SU-DHL-6 (cell line): ENCODE measurements at regions not wholly inside any gene's neighbourhood (a gene's known extent, or its start where the extent isn't known, plus 50 kb on each side); places are given as distances from the start of the nearest gene placed in this dataset.

Experiments
- H2AFZ ChIP-seq: fragments of 200-600 bp; sonication (generic); 2 replicates; pipeline ENCODE4 v1.6.1; 2014; ENCODE audit warnings: low read depth, mild to moderate bottlenecking, moderate library complexity, mixed read lengths, antibody characterized with exemption, low read length; ENCODE audit not compliant: severe bottlenecking
- H3F3A ChIP-seq: fragments of 200-600 bp; shearing (Covaris generic); 2 replicates; pipeline ENCODE4 v1.6.0; 2016; ENCODE audit warnings: antibody characterized with exemption, mild to moderate bottlenecking; ENCODE audit not compliant: insufficient read depth
- H3K27ac ChIP-seq: fragments of 200-600 bp; sonication (generic); 2 replicates; pipeline ENCODE4 v1.5.1; 2016; ENCODE audit warnings: low read depth, mild to moderate bottlenecking, low read length, moderate library complexity, mixed read lengths
- H3K27me3 ChIP-seq: fragments of 200-600 bp; sonication (generic), shearing (Covaris generic); 2 replicates; pipeline ENCODE4 v1.6.0; 2014; ENCODE audit warnings: mild to moderate bottlenecking, low read length
- H3K36me3 ChIP-seq: fragments of 200-600 bp; sonication (generic); 2 replicates; pipeline ENCODE4 v1.6.1; 2014; ENCODE audit warnings: mild to moderate bottlenecking, low read length, mixed read lengths
- H3K4me2 ChIP-seq: fragments of 300-600, 200-600 bp; shearing (Covaris generic), sonication (generic); 2 replicates; pipeline ENCODE4 v1.6.0; 2014; ENCODE audit warnings: low read length, low read depth, mild to moderate bottlenecking; ENCODE audit not compliant: poor library complexity, severe bottlenecking
- H3K4me3 ChIP-seq: fragments of 200-600 bp; sonication (generic); 2 replicates; pipeline ENCODE4 v1.5.1; 2014; ENCODE audit warnings: antibody characterized with exemption, low read length, mild to moderate bottlenecking, mixed read lengths; ENCODE audit not compliant: insufficient read depth, poor library complexity, severe bottlenecking
- H3K79me2 ChIP-seq: fragments of 200-600 bp; sonication (generic); 2 replicates; pipeline ENCODE4 v1.6.1; 2014; ENCODE audit warnings: mild to moderate bottlenecking, low read length, moderate library complexity; ENCODE audit not compliant: insufficient read depth
- H3K9ac ChIP-seq: fragments of 200-600 bp; sonication (generic); 2 replicates; pipeline ENCODE4 v1.7.0; 2014; ENCODE audit warnings: mild to moderate bottlenecking, low read length
- H3K9me2 ChIP-seq: fragments of 200-600 bp; sonication (generic); replicated peaks from 2 replicates; pipeline ENCODE4 v1.6.1; 2014; ENCODE audit warnings: low read length; ENCODE audit not compliant: insufficient read depth
- H3K9me3 ChIP-seq: fragments of 200-600 bp; sonication (generic); 2 replicates; pipeline ENCODE4 v1.6.1; 2014; ENCODE audit warnings: low read length, mixed read lengths; ENCODE audit not compliant: insufficient read depth
- H4K20me1 ChIP-seq: fragments of 200-600 bp; sonication (generic); 2 replicates; pipeline ENCODE4 v1.6.1; 2014; ENCODE audit warnings: low read depth, mild to moderate bottlenecking, antibody characterized with exemption, low read length, moderate library complexity, mixed read lengths
- CTCF ChIP-seq: fragments of 200-600 bp; sonication (generic); IDR thresholded peaks from one replicate; pipeline ENCODE4 v1.5.1; 2017; ENCODE audit warnings: antibody characterized with exemption, mild to moderate bottlenecking, low read length, moderate library complexity; ENCODE audit not compliant: insufficient read depth, poor library complexity, severe bottlenecking
- EZH2phosphoT487 ChIP-seq: fragments of 200-600 bp; sonication (generic), shearing (Covaris generic); conservative IDR thresholded peaks from 2 replicates; pipeline ENCODE4 v1.6.1; 2018; ENCODE audit warnings: mild to moderate bottlenecking, antibody characterized with exemption, low read length, moderate library complexity, mixed read lengths

DNA sequence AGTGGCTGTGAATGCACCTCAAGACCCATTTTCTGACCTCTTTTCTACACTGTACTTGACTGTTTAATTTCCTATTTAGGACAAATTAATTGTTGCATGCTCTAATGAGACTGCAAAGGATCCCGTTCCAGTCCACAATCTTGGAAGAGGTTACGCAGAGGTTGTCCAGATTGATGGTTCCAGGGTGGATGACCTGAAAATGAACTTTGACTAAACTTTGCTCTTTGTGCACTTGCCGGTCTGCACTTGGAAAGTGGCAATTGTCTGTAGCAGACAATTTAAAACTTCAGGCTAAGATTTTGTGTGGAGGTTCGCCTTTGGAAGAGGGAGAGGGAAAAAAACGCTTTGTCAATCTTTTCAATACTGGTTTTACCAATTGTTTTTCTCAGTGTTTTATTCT lies 267.8 kb downstream of the TMEM161B start:
- no peak for TF ChIP-seq CTCF
- no peak for TF ChIP-seq EZH2phosphoT487
- Histone ChIP-seq H3K4me2 (no peak overlapping the region), H3K27me3 (no peaks in the 10 kb centered on the region), H3K36me3 (no peaks in the 10 kb centered on the region), H3K27ac (no peak overlapping the region), H3F3A (no peaks in the 10 kb centered on the region), H3K9me3 (no peaks in the 10 kb centered on the region), H3K9me2 (no peaks in the 10 kb centered on the region), H3K9ac (no peak overlapping the region), H2AFZ (no peak overlapping the region), H3K4me3 (no peak overlapping the region), H3K79me2 (no peaks in the 10 kb centered on the region), H4K20me1 (no peaks in the 10 kb centered on the region)

- no peaks in the 10 kb centered on the region for H3K9me2 ChIP-seq
- H3K4me2 ChIP-seq, result no peak overlapping the region
- H3K4me3 ChIP-seq, result no peak overlapping the region
- no peaks in the 10 kb centered on the region for H3K36me3 ChIP-seq
- no peaks in the 10 kb centered on the region for H3F3A ChIP-seq
- TF ChIP-seq EZH2phosphoT487 (no peak), CTCF (no peak)
- no peak overlapping the region for H3K27ac ChIP-seq
- no peaks in the 10 kb centered on the region for H4K20me1 ChIP-seq
- H3K9ac ChIP-seq, result no peak overlapping the region
- no peak overlapping the region for H2AFZ ChIP-seq
- no peaks in the 10 kb centered on the region for H3K9me3 ChIP-seq
- no peaks in the 10 kb centered on the region for H3K79me2 ChIP-seq
- H3K27me3 ChIP-seq, result no peaks in the 10 kb centered on the region
Observed at GRCh38 chr5:87997662-87998061, 271.0 kb downstream of the TMEM161B start.

- no peaks in the 10 kb centered on the region for H3K79me2 ChIP-seq
- H3K4me2 ChIP-seq, result no peak overlapping the region
- H3F3A ChIP-seq, result no peaks in the 10 kb centered on the region
- no peaks in the 10 kb centered on the region for H3K9me3 ChIP-seq
- no peak overlapping the region for H3K4me3 ChIP-seq
- H4K20me1 ChIP-seq, result no peaks in the 10 kb centered on the region
- no peak overlapping the region for H3K27ac ChIP-seq
- H3K36me3 ChIP-seq, result no peaks in the 10 kb centered on the region
- no peak overlapping the region for H3K9ac ChIP-seq
- H3K9me2 ChIP-seq, result no peaks in the 10 kb centered on the region
- TF ChIP-seq EZH2phosphoT487 (no peak), CTCF (no peak)
- no peak overlapping the region for H2AFZ ChIP-seq
- H3K27me3 ChIP-seq, result no peaks in the 10 kb centered on the region
Observed at GRCh38 chr5:87966213-87966612, 302.4 kb downstream of the TMEM161B start.

GRCh38 chr5:87954121-87954520 lies 314.5 kb downstream of the TMEM161B start:
- H4K20me1 ChIP-seq, result no peaks in the 10 kb centered on the region
- H3K79me2 ChIP-seq, result no peaks in the 10 kb centered on the region
- no peak overlapping the region for H3K27ac ChIP-seq
- no peaks in the 10 kb centered on the region for H3F3A ChIP-seq
- H2AFZ ChIP-seq, result no peak overlapping the region
- H3K9ac ChIP-seq, result no peak overlapping the region
- TF ChIP-seq EZH2phosphoT487 (no peak), CTCF (no peak)
- H3K4me2 ChIP-seq, result no peak overlapping the region
- no peak overlapping the region for H3K4me3 ChIP-seq
- H3K27me3 ChIP-seq, result no peaks in the 10 kb centered on the region
- H3K9me3 ChIP-seq, result no peaks in the 10 kb centered on the region
- no peaks in the 10 kb centered on the region for H3K9me2 ChIP-seq
- H3K36me3 ChIP-seq, result no peaks in the 10 kb centered on the region
